PC-3 (cell line): ENCODE measurements at regions not wholly inside any gene's neighbourhood (a gene's known extent, or its start where the extent isn't known, plus 50 kb on each side); places are given as distances from the start of the nearest gene placed in this dataset.

Experiments used
- CTCF ChIP-seq: fragments of 300-600 bp; sonication (generic); conservative IDR thresholded peaks from 2 replicates; pipeline ENCODE4 v1.5.1; 2017; ENCODE audit warnings: antibody characterized with exemption, low read depth, mild to moderate bottlenecking, low read length
- EZH2 ChIP-seq: fragments of 300-600 bp; sonication (generic); IDR thresholded peaks from one replicate; pipeline ENCODE4 v1.6.1; 2017; ENCODE audit warnings: antibody characterized with exemption, mild to moderate bottlenecking, low read length; ENCODE audit not compliant: unreplicated experiment

DNA sequence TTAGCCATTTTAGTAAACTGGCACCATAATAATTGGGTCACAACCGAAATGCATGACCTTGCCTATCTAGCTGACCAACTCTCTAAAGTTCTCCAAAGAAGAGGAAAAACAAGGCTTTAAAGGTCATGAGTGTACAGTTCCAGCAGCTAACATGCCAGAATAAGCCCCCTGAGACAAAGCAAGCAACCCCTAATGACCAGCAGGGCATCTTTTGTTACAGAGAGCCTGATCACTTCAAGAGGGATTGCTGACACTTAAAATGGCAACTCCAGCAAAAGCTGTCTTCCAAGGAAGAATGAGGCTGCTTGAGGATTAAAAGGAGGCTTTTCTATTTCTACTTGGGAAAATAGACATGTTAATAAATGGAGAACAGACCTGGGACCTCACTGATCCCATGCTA, 213.6 kb downstream of the CDC14C start:
- TF ChIP-seq CTCF (no peak), EZH2 (no peak)
